Esophagus squamous epithelium (tissue), 5 donors: ENCODE measurements at regions not wholly inside any gene's neighbourhood (a gene's known extent, or its start where the extent isn't known, plus 50 kb on each side); places are given as distances from the start of the nearest gene placed in this dataset.

ENCODE experiments used
- DNase-seq: peaks from one replicate; lab custom pipeline; 2025; lab: John Stamatoyannopoulos, UW
- H3K27ac ChIP-seq, 4 donors: fragments of 200-600 bp; sonication (generic); one replicate each; pipeline ENCODE4 v1.5.1; 2016 to 2019; ENCODE audit warnings: mild to moderate bottlenecking in 1 of 4
- H3K27me3 ChIP-seq, 4 donors: fragments of 200-600 bp; sonication (generic); 1 replicate in 3 of 4; 2 replicates in 1 of 4; pipeline versions ENCODE4 v1.5.1 to v1.6.0; 2017 to 2021; ENCODE audit warnings: antibody characterized with exemption in 1 of 4
- H3K36me3 ChIP-seq, 3 donors: fragments of 200-600 bp; sonication (generic); one replicate each; pipeline ENCODE4 v1.5.1; 2016 to 2019
- H3K4me1 ChIP-seq, 3 donors: fragments of 200-600 bp; sonication (generic); one replicate each; pipeline ENCODE4 v1.5.1; 2017 to 2019
- H3K4me3 ChIP-seq, 4 donors: fragments of 200-600 bp; sonication (generic); 1 replicate in 3 of 4; 2 replicates in 1 of 4; pipeline ENCODE4 v1.5.1; 2016 to 2019; ENCODE audit warnings: mild to moderate bottlenecking in 2 of 4, moderate library complexity in 1 of 4
- H3K9me3 ChIP-seq, 3 donors: fragments of 200-600 bp; sonication (generic); one replicate each; pipeline ENCODE4 v1.5.1; 2016 to 2019
- POLR2A ChIP-seq, 4 donors: fragments of 450-650 bp; IDR thresholded peaks; one replicate each; pipeline ENCODE4 v1.6.1; 2017; ENCODE audit warnings: antibody characterized with exemption in 4 of 4, mild to moderate bottlenecking in 4 of 4, moderate library complexity in 3 of 4
- WGBS, 2 donors: methylation state at CpG; one replicate each; pipeline ENCODE4 v1.1.5; 2018; 5-methylcytosine and 5-hydroxymethylcytosine counted together
- intact Hi-C: fragments of 100-400 bp; cut with DNase I; formaldehyde crosslinking; loops from one replicate; pipeline ENCODE4 v1.15.0; 2022
- TF ChIP-seq, protein P1 (sequence below), 6 experiments: fragments of 450-650 bp in 4 of 6; fragments of 200-600 bp in 2 of 6; sonication (generic) in 2 of 6; IDR thresholded peaks; one replicate each; pipeline ENCODE4 v1.5.1; 2016 to 2019; ENCODE audit warnings: antibody characterized with exemption in 6 of 6, mild to moderate bottlenecking in 4 of 6, moderate library complexity in 4 of 6
- donor health status: DM: yes; HTN: yes; CAD: no.

GRCh38 chr19:28400953-28401671, 811.8 kb downstream of the UQCRFS1 start:
- Histone ChIP-seq H3K4me1 (no peaks in the 10 kb centered on the region), H3K27me3 (peaks cover 0 to 23% (median 0%) of the 10 kb centered on the region in 4 donors), H3K36me3 (no peaks in the 10 kb centered on the region), H3K27ac (no peak overlapping the region), H3K9me3 (peaks cover 0 to 9% (median 4%) of the 10 kb centered on the region in 3 donors), H3K4me3 (no peak overlapping the region)
- no peak for DNase-seq
- TF ChIP-seq, protein P1, sequence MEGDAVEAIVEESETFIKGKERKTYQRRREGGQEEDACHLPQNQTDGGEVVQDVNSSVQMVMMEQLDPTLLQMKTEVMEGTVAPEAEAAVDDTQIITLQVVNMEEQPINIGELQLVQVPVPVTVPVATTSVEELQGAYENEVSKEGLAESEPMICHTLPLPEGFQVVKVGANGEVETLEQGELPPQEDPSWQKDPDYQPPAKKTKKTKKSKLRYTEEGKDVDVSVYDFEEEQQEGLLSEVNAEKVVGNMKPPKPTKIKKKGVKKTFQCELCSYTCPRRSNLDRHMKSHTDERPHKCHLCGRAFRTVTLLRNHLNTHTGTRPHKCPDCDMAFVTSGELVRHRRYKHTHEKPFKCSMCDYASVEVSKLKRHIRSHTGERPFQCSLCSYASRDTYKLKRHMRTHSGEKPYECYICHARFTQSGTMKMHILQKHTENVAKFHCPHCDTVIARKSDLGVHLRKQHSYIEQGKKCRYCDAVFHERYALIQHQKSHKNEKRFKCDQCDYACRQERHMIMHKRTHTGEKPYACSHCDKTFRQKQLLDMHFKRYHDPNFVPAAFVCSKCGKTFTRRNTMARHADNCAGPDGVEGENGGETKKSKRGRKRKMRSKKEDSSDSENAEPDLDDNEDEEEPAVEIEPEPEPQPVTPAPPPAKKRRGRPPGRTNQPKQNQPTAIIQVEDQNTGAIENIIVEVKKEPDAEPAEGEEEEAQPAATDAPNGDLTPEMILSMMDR (IDR thresholded peaks at IDR 0.05) = no peak
- no peak for TF ChIP-seq POLR2A (IDR thresholded peaks at IDR 0.05)
- whole genome bisulfite sequencing, 2 donors = 56 to 62% methylated on average over 3 to 5 of the region's 5 CpGs
- intact Hi-C loops = no loop called here

- DNase-seq = no peak
- H3K27ac ChIP-seq = no peak overlapping the region
- 59 to 90% methylated on average over 1 of the region's 1 CpG for WGBS, 2 donors
- intact Hi-C loops = no loop called here
- TF ChIP-seq, protein P1 (IDR thresholded peaks at IDR 0.05) = no peak
- TF ChIP-seq POLR2A (IDR thresholded peaks at IDR 0.05) = no peak
- H3K4me1 ChIP-seq = no peaks in the 10 kb centered on the region
- H3K4me3 ChIP-seq = no peak overlapping the region
- H3K27me3 ChIP-seq = peaks cover 0 to 7% (median 0%) of the 10 kb centered on the region in 4 donors
- H3K36me3 ChIP-seq = no peaks in the 10 kb centered on the region
- H3K9me3 ChIP-seq = peaks cover 0 to 9% (median 4%) of the 10 kb centered on the region in 3 donors
Observed at GRCh38 chr19:28399187-28399586, 813.8 kb downstream of the UQCRFS1 start.

DNA sequence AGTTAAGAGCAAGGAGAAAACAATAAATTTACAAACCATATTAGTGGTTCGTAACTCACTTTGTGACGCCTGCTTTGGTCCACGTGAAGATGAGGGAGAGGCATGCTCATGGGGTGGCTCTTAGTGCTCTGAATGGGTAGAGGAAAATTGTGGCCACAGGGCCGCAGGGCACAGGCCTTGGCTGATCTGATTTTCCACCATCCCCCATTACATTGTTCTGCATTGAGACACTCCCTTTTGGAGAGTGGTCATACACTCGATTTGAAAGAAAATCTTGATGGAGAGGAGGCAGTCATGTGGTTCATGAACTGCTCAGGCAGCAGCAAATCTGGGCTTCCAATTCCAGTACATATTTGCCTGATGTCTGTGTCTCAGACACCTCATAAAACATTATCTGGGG, 815.2 kb downstream of the UQCRFS1 start:
- H3K36me3 ChIP-seq = no peaks in the 10 kb centered on the region
- 69 to 85% methylated on average over 4 to 5 of the region's 5 CpGs for WGBS, 2 donors
- H3K27me3 ChIP-seq = no peaks in the 10 kb centered on the region
- intact Hi-C loops = no loop called here
- H3K4me1 ChIP-seq = no peaks in the 10 kb centered on the region
- H3K9me3 ChIP-seq = peaks cover 0 to 9% (median 4%) of the 10 kb centered on the region in 3 donors
- no peak for DNase-seq
- no peak overlapping the region for H3K27ac ChIP-seq
- no peak for TF ChIP-seq POLR2A (IDR thresholded peaks at IDR 0.05)
- TF ChIP-seq, protein P1 (IDR thresholded peaks at IDR 0.05) = no peak
- H3K4me3 ChIP-seq = no peak overlapping the region

DNA sequence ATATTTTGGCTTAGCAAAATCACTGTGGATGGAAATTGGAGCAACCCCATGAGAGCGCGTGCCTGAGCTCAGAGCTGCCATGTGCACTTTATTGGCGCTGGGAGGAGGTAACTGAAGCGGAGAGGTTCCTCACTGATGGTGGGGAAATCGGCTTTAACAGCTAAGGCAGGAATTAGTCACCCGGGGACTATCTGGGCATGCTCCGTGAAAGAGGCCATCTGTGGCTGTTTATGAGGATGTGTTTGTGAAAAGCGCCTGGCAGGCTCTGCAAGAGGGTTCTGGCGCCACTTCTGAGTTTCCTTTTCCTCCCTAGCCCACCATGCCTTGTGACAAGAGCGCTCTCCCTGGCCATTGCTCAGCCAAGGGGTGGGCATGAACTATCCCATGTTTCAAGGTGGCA, 815.6 kb downstream of the UQCRFS1 start:
- Histone ChIP-seq H3K4me3 (no peak overlapping the region), H3K27ac (no peak overlapping the region), H3K4me1 (no peaks in the 10 kb centered on the region), H3K9me3 (peaks cover 0 to 9% (median 8%) of the 10 kb centered on the region in 3 donors), H3K36me3 (no peaks in the 10 kb centered on the region), H3K27me3 (no peaks in the 10 kb centered on the region)
- no peak for TF ChIP-seq POLR2A (IDR thresholded peaks at IDR 0.05)
- TF ChIP-seq, protein P1 (IDR thresholded peaks at IDR 0.05) = no peak
- intact Hi-C loops = no loop called here
- 73% methylated on average over 10 of the region's 10 CpGs for WGBS, 2 donors
- DNase-seq = no peak

- no peak for TF ChIP-seq POLR2A (IDR thresholded peaks at IDR 0.05)
- TF ChIP-seq, protein P1 (IDR thresholded peaks at IDR 0.05) = no peak
- DNase-seq = no peak
- no peak overlapping the region for H3K27ac ChIP-seq
- no peaks in the 10 kb centered on the region for H3K4me1 ChIP-seq
- H3K4me3 ChIP-seq = no peak overlapping the region
- H3K27me3 ChIP-seq = no peaks in the 10 kb centered on the region
- H3K9me3 ChIP-seq = peaks cover 0 to 9% (median 8%) of the 10 kb centered on the region in 3 donors
- H3K36me3 ChIP-seq = no peaks in the 10 kb centered on the region
- WGBS, 2 donors = 61 to 77% methylated on average over 7 to 11 of the region's 13 CpGs
- intact Hi-C loops = no loop called here
Observed at GRCh38 chr19:28396287-28396831, 816.6 kb downstream of the UQCRFS1 start.
